ENCODE measurements at regions not wholly inside any gene's neighbourhood (a gene's known extent, or its start where the extent isn't known, plus 50 kb on each side); places are given as distances from the start of the nearest gene placed in this dataset.
"Not testable (repeated sequence)": the region's sequence is repeated elsewhere in the genome, so short reads cannot be mapped to it uniquely, and the experiment has no call there.

GRCh38 chr6:78383968-78384367, 483.4 kb upstream of the IRAK1BP1 start:
- DNase-seq: no peak
- TF ChIP-seq, protein P1, sequence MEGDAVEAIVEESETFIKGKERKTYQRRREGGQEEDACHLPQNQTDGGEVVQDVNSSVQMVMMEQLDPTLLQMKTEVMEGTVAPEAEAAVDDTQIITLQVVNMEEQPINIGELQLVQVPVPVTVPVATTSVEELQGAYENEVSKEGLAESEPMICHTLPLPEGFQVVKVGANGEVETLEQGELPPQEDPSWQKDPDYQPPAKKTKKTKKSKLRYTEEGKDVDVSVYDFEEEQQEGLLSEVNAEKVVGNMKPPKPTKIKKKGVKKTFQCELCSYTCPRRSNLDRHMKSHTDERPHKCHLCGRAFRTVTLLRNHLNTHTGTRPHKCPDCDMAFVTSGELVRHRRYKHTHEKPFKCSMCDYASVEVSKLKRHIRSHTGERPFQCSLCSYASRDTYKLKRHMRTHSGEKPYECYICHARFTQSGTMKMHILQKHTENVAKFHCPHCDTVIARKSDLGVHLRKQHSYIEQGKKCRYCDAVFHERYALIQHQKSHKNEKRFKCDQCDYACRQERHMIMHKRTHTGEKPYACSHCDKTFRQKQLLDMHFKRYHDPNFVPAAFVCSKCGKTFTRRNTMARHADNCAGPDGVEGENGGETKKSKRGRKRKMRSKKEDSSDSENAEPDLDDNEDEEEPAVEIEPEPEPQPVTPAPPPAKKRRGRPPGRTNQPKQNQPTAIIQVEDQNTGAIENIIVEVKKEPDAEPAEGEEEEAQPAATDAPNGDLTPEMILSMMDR (IDR thresholded peaks at IDR 0.05): no peak
- Histone ChIP-seq H3K9me3 (no peaks in the 10 kb centered on the region), H3K27ac (no peak overlapping the region), H3K4me3 (no peak overlapping the region), H3K27me3 (no peaks in the 10 kb centered on the region), H3K4me1 (no peaks in the 10 kb centered on the region), H3K36me3 (no peaks in the 10 kb centered on the region)
- intact Hi-C loops (cut with DNase I): no loop called here
- no peak for ATAC-seq
- no peak for FAIRE-seq
- WGBS, 2 donors: 34 to 40% methylated on average over 2 of the region's 2 CpGs

DNA sequence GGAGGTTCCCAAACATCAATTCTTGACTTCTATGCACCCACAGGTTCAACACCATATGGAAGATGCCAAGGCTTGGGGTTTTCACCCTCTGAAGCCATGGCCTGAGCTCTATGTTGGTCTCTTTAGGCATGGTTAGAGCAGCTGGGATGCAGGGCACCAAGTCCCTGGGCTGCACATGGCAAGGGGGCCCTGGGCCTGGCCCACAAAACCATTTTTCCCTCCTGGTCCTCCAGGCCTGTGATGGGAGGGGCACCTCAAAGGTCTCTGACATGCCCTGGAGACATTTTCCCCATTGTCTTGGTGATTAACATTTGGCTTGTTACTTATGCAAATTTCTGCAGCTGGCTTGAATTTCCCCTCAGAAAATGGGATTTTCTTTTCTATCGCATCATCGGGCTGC, 480.5 kb upstream of the IRAK1BP1 start:
- intact Hi-C loops (cut with DNase I); H3K9me3 ChIP-seq; H3K27ac ChIP-seq; H3K4me1 ChIP-seq; FAIRE-seq; H3K27me3 ChIP-seq; H3K36me3 ChIP-seq; DNase-seq; H3K4me3 ChIP-seq; ATAC-seq: not testable (repeated sequence)
- WGBS, 2 donors: 93 to 98% methylated on average over 2 of the region's 2 CpGs

DNA sequence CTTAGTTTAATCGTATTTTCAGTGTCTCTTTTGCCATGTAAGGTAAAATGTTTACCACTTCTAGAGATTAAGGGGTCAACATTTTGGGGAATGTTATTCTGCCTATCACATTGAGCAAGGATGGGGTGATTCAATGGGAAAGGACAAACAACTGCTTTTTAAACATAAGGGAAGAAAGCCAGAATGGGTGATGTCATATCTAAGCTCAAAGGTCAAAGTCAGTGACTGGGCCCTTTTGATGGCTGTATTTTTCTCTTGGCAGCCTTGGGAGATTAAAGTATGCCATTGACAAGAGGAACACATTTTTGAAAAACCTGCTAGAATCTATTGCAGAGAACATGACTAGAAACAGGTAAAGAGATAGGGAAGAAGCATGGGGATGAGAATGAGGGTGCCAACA, 477.3 kb upstream of the IRAK1BP1 start:
- WGBS, 2 donors: 57 to 71% methylated on average over 1 of the region's 1 CpG
- no peaks in the 10 kb centered on the region for H3K36me3 ChIP-seq
- no peak for DNase-seq
- FAIRE-seq: no peak
- intact Hi-C loops (cut with DNase I): no loop called here
- peaks cover 0 to 5% (median 0%) of the 10 kb centered on the region in 3 donors for H3K4me1 ChIP-seq
- H3K27ac ChIP-seq: no peak overlapping the region
- H3K4me3 ChIP-seq: no peak overlapping the region
- no peaks in the 10 kb centered on the region for H3K27me3 ChIP-seq
- ATAC-seq: peak in 3 of 4 donors; percentile 43 to 70 (median 59)
- TF ChIP-seq, protein P1 (IDR thresholded peaks at IDR 0.05): no peak
- H3K9me3 ChIP-seq: no peaks in the 10 kb centered on the region

DNA sequence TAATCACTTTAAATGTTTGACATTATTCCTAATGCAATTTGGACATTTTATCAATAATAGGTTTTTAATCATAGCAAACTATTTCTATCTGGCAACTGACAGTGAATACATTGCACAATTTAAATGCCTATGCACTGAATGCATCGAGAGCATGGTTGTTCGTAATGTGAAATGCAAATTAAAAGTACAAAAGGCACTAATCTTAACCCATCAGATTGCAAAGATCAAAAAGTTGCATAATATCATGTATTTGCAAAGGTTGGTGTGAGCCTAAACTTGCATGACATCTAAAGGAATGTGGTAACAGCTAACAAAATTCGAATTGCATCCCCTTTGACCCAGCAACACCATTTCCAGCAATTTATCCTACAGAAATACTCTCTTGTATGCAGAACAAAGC, 469.9 kb upstream of the IRAK1BP1 start:
- Histone ChIP-seq H3K27me3 (no peaks in the 10 kb centered on the region), H3K27ac (no peak overlapping the region), H3K36me3 (no peaks in the 10 kb centered on the region), H3K9me3 (no peaks in the 10 kb centered on the region), H3K4me3 (no peak overlapping the region), H3K4me1 (no peaks in the 10 kb centered on the region)
- intact Hi-C loops (cut with DNase I): no loop called here
- no peak for DNase-seq
- 20 to 23% methylated on average over 3 of the region's 3 CpGs for WGBS, 2 donors
- FAIRE-seq: no peak
- ATAC-seq: no peak
- TF ChIP-seq, protein P1 (IDR thresholded peaks at IDR 0.05): no peak

GRCh38 chr6:78398292-78398691, 469.1 kb upstream of the IRAK1BP1 start:
- no peak for DNase-seq
- Histone ChIP-seq H3K27ac (no peak overlapping the region), H3K4me1 (no peaks in the 10 kb centered on the region), H3K9me3 (no peaks in the 10 kb centered on the region), H3K4me3 (no peak overlapping the region), H3K27me3 (no peaks in the 10 kb centered on the region), H3K36me3 (no peaks in the 10 kb centered on the region)
- TF ChIP-seq, protein P1 (IDR thresholded peaks at IDR 0.05): no peak
- intact Hi-C loops (cut with DNase I): no loop called here
- FAIRE-seq: no peak
- 54 to 59% methylated on average over 2 of the region's 2 CpGs for WGBS, 2 donors
- no peak for ATAC-seq

- TF ChIP-seq, protein P1 (IDR thresholded peaks at IDR 0.05): no peak
- no peak for FAIRE-seq
Observed at GRCh38 chr6:78400076-78400475, 467.3 kb upstream of the IRAK1BP1 start.

More at GRCh38 chr6:78400076-78400475, 467.3 kb upstream of the IRAK1BP1 start:
- DNase-seq (no peak), ATAC-seq (no peak)
- Histone ChIP-seq H3K27me3 (no peaks in the 10 kb centered on the region), H3K9me3 (no peaks in the 10 kb centered on the region), H3K36me3 (no peaks in the 10 kb centered on the region), H3K4me3 (no peak overlapping the region), H3K27ac (no peak overlapping the region), H3K4me1 (no peaks in the 10 kb centered on the region)
- intact Hi-C loops (cut with DNase I): no loop called here
- 74 to 79% methylated on average over 3 of the region's 3 CpGs for WGBS, 2 donors
